Left colon (tissue), 2 donors: ENCODE measurements at regions not wholly inside any gene's neighbourhood (a gene's known extent, or its start where the extent isn't known, plus 50 kb on each side); places are given as distances from the start of the nearest gene placed in this dataset.

ENCODE experiments used
- ATAC-seq: fragments of 200-7000 bp; cut with Tn5 transposase; one replicate; pipeline ENCODE4 v1.9.1; 2020; ENCODE audit warnings: mild to moderate bottlenecking, moderate library complexity
- DNase-seq, 2 donors: peaks; one replicate each; pipeline ENCODE4 v3.0.0-alpha.2; 2020
- intact Hi-C, 2 donors: fragments of 100-400 bp; cut with DNase I in 1 of 2; cut with micrococcal nuclease in 1 of 2; formaldehyde crosslinking; loops; one replicate each; pipeline versions ENCODE4 v1.11.2 to v1.14.0; 2022; cut with DNase I, micrococcal nuclease
- donor health status: DM: no; HTN: no; CAD: no.
- donor health status: DM: yes; HTN: yes; CAD: no.

GRCh38 chr2:8219096-8219495, 462.8 kb upstream of the ID2 start:
- DNase-seq (no peak), ATAC-seq (no peak)
- intact Hi-C loops: no loop called here

DNA sequence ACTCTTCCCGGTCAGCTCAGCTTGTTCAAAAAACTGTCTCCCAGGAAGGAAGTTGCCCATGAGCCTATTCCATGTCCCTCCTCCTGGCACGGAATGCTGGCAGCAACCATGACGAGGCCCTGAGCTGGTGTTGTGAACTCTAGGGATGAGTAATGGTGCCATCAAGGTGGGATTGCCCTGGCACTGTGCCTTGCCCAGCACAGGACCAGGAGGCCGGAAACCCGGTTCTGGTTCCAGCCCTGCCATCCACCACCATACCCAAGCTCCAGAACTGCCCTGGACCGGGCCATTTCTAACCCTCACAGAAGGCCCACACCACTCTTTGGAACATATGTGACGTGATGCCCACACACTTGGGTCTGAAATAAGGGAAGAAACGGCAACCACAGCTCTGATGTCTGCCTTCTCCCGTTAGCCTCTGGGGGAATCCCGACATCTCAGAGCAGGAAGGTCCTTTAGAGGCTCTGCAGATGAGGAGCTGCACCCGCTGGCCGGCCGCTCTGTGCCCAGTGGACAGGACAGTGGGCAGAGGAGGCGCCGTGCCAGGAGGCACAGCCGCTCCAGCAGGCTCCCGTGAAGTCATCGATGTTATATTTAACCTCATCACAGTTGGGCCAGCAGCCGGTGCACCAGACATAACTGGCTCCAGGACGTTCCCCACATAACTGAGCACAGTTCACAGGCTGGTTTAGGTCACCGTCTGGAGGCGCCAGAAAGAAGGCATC, 462.1 kb upstream of the ID2 start:
- no peak for DNase-seq
- ATAC-seq: no peak
- intact Hi-C loops: no loop called here

- ATAC-seq (no peak), DNase-seq (no peak)
- intact Hi-C loops: no loop called here
These were observed 458.7 kb upstream of the ID2 start for GRCh38 chr2:8222979-8223694.

- no peak for ATAC-seq
- intact Hi-C loops: no loop called here
These were observed 458.0 kb upstream of the ID2 start for GRCh38 chr2:8223695-8224346.

DNA sequence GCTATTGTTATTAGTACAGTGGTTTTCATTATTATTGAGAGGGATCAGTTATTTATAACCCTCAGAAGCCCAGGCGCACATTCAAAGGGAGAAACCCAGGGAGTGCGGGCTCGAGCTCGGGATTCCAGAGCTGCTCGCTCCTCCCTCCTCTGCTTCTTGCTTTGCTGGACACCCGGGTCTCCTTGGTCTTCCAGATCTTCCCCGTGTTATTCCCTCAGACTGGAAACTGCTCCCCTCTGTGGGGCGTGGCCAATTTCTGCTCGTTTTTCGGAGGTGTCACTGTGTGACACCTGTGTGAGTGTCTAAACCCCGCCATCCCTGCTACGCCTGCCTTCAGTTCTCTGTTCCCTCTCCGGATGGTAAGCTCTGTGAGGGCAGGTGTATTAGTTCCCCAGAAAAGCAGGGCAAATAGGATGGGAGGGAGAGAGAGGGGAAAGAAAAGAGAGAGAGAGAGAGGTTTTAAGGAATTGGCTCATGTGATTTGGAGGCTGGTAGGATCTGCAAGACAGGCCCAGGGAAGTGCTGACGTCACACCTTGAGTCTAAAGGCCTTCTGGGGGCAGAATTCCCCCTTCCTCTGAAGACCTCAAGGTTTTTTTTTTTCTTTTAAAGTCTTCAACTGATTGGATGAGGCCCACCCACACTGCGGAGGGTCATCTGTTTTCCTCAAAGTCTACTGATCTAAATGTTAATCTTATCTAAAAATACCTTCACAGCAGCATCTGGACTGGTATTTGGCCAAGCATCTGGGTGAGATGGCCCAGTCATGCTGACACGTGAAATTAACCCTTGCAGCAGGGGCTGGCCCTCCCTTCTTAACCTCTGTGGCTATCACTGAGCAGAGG, 457.3 kb upstream of the ID2 start:
- DNase-seq: no peak
- ATAC-seq: no peak
- intact Hi-C loops: no loop called here

More at GRCh38 chr2:8223695-8224346, 458.0 kb upstream of the ID2 start:
- DNase-seq: no peak

GRCh38 chr2:8225266-8225665, 456.6 kb upstream of the ID2 start:
- no peak for DNase-seq
- intact Hi-C loops: no loop called here
- no peak for ATAC-seq

GRCh38 chr2:8225798-8226197, 456.1 kb upstream of the ID2 start:
- no peak for DNase-seq
- ATAC-seq: no peak
- intact Hi-C loops: no loop called here

- peak in 1 of 2 donors; percentile 61 for DNase-seq
These were observed 452.3 kb upstream of the ID2 start for GRCh38 chr2:8229546-8229986.

DNA sequence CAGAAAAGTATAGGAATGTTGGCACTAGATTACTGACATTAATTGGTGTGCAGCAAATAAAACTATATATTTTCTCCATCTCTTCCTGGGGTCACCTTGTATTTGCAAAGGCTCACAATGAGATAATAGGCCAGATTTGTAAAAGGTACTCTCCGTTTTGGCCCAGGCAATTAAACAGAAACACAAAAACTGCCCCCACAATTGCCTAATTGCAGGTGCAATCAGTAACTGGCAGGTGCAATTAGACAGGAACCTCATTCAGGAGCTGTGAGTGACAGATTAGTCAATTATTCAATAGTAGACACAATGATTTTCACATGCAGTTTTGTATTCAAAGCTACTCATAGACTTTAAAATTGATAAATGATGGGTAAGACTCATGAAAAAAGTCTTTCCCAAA, 451.4 kb upstream of the ID2 start:
- ATAC-seq (no peak), DNase-seq (no peak)
- intact Hi-C loops: no loop called here

More at GRCh38 chr2:8229546-8229986, 452.3 kb upstream of the ID2 start:
- no peak for ATAC-seq
- intact Hi-C loops: no loop called here

DNA sequence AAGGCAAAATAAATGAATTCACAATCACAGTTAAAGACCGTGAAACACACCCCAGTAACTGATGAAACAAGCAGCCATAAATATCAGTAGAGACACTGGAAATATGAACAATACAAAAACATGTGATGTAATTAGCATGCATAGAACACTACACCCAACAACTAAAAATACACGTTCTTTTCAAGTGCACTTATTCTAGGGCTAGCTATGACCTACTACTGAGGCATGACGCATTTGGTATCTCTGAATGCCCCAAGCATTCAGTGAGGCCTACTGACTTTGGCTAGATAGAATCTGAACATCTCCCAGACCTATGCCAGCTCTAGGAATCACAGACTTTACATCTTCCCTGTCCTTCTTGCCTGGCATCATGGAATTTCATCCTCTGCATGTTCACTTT, 450.0 kb upstream of the ID2 start:
- intact Hi-C loops: no loop called here
- ATAC-seq: no peak
- no peak for DNase-seq

DNA sequence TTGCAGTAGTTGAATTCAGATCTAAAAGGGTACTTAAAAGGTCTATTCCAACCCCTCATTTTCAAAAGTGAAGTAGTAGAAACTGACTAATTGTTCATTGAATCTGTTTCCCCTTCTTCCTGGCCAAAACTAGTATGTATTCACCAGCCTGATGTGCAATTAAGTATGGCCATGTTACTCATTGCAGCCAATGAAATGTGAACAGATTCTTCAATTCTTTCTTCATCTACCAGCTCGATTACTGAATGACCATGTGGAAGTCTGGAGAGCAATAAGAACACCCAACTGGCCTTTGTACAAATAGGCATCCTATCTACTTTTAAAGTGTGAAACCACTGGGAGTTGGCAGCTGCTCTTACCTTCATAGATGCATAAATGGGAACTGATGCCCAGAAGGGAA, 449.0 kb upstream of the ID2 start:
- intact Hi-C loops: no loop called here
- ATAC-seq: no peak
- DNase-seq: no peak

DNA sequence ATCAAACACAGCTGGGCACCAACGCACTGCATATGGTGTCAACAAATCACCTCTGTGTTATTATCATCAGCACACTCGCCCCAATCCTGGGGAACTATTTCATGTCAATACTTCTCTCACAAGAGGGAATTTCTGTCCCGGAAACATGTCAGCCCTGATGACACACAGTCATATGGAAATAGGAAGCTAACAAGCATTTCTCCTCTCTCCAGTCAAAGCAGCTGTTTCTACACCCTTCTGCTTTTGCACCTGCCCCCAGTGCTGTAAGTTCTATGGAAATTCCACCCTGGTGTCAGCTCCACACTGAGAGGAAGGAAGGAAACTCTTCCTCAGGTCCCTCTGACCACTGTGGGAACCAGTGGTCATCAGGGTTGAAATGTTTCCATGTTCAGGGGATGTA, 447.6 kb upstream of the ID2 start:
- intact Hi-C loops: no loop called here
- ATAC-seq (no peak), DNase-seq (no peak)

DNA sequence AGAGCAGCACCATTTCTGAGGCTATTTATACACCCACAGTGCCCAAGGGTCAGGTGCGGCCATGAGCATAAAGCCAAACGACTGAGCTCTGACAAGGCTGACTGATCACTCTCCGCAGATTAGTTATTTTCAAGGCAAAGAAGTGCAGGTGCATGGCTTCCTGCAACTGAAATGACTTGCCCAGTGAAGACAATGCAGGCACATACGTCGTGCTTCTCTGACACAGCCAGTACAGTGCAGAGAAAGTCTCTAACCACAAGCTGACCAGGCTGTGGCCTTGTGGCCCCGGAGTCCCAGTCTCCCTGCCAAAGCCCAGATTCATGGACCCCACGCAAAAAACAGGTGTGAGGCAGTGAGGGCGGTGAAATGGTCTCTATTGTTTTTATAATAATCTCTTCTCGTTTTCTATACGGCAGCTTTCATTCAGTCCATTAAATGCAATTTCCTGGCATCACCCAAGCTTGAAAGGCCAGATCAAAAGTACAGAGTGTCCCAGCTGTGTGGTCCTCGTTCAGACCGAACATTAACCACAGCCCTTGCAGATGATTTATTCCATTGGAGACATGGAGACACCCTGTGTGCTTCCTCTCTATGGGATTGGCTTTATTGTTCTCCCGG, 447.0 kb upstream of the ID2 start:
- intact Hi-C loops: no loop called here
- ATAC-seq (peak; percentile 56), DNase-seq (no peak)

GRCh38 chr2:8235419-8235818, 446.4 kb upstream of the ID2 start:
- no peak for ATAC-seq
- intact Hi-C loops: no loop called here
- DNase-seq: no peak

DNA sequence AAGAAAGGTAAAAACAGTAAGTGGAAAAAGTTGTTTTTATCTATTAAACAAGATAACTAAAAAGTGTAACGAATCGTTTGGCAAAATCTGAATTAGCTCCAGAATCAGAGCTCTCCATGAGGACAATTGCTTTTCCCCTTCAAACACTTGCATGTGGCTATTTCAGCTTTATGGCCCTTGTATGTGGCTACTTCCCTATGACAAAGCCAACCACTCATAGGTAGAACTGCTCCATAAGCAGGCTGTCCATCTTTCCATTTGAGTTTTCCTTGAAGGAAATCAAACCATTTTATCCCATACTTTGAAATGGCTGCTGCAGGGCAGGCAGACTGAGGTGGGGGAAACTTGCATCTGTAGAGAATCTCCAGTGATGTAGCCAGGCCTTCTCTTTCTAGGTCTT, 445.5 kb upstream of the ID2 start:
- ATAC-seq: peak; percentile 60
- no peak for DNase-seq

DNA sequence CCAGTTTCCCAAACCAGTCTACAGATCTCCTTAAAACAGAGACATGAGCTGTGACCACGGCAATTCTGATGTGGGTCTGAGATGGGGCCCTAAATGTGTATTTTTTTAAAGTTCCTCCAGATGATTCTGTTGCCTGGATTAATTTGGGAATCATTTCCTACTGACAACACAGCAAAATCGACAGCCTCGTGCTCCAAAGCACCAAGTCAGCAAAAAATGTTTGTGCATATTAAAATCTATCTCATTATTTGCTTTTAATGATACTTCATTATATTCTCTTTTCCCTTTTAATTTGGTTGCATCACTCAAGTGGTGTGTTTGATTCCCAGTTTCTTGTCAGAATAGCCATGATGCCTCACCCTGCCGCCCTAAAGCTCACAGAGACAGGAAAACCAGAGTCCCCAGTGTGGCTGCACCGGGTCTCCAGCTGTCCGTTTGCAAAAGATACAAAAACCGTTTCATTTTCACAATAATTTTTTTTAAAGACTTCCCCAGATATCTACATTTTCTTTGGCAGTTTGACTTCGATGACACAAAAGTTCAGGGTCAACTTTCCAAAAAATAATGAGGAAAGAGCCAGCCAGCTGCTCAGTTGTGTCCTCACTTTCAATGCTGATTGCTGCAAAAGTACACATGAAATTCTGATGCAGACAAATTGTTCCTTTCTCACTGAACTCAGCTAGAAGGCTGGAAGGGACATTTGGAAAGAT, 443.2 kb upstream of the ID2 start:
- intact Hi-C loops: no loop called here
- DNase-seq (no peak), ATAC-seq (no peak)

More for the DNA sequence above, 445.5 kb upstream of the ID2 start:
- intact Hi-C loops: no loop called here

- ATAC-seq (peak; percentile 76), DNase-seq (no peak)
These were observed 442.2 kb upstream of the ID2 start for GRCh38 chr2:8239531-8240088.

GRCh38 chr2:8241317-8241716, 440.5 kb upstream of the ID2 start:
- ATAC-seq (peak; percentile 74), DNase-seq (peak in 1 of 2 donors; percentile 23)
- intact Hi-C loops: no loop called here

More at GRCh38 chr2:8239531-8240088, 442.2 kb upstream of the ID2 start:
- intact Hi-C loops: no loop called here
